ENCODE measurements at regions not wholly inside any gene's neighbourhood (a gene's known extent, or its start where the extent isn't known, plus 50 kb on each side); places are given as distances from the start of the nearest gene placed in this dataset.

DNA sequence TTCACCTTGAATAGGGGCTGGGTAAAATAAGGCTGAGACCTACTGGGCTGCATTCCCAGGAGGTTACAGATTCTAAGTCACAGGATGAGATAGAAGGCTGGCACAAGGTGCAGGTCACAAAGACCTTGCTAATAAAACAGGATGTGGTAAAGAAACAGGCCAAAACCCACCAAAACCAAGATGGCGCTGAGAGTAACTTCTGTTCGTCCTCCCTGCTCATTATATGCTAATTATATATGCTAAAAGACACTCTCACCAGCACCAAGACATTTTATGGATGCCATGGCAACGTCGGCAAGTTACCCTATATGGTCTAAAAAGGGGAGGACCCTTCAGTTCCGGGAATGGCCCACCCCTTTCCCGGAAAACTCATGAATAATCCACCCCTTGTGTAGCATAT lies 711.5 kb upstream of the KLHL29 start:
- TF ChIP-seq POLR2A (IDR thresholded peaks at IDR 0.05; ENCODE audit: borderline replicate concordance, extremely low read depth, insufficient read depth, insufficient read length) (no peak), CTCF (IDR thresholded peaks at IDR 0.05 in 2 of 3, conservative IDR thresholded peaks at IDR 0.05 in 1 of 3; ENCODE audit: borderline replicate concordance in 1 of 3, insufficient read depth in 1 of 3, low read depth in 2 of 3, low read length in 2 of 3) (no peak), CEBPB (IDR thresholded peaks at IDR 0.05; ENCODE audit: low read depth) (no peak), TCF7L2 (IDR thresholded peaks at IDR 0.05; ENCODE audit: borderline replicate concordance, extremely low read depth, insufficient read depth, insufficient read length) (no peak)
